ENCODE measurements at regions not wholly inside any gene's neighbourhood (a gene's known extent, or its start where the extent isn't known, plus 50 kb on each side); places are given as distances from the start of the nearest gene placed in this dataset.

DNA sequence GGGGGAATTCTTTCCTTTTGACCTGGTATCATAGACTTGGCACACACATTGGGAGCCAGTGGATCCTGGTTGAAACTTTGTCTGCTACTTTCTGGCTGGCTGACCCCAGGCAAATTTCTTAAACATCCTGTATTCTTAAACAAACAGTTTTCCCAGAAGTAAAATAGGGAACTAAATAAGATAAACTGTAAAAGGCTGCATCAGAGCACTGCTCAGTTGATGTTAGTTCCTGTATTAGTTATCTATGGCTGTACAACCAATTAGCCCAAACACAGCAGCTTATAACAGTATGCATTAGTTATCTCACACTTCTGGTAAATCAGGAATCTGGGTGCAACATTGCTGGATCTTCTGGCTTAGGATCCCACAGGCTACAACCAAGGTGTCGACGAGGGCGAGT is 73.1 kb upstream of the SLCO3A1 start:
- Histone ChIP-seq H3K27me3 (no peaks in the 10 kb centered on the region), H3K9me3 (no peaks in the 10 kb centered on the region), H3K27ac (no peak overlapping the region), H3K4me3 (no peak overlapping the region), H3K36me3 (no peaks in the 10 kb centered on the region), H3K4me1 (peaks cover 0 to 10% of the 10 kb centered on the region in 2 donors)
- DNase-seq (ENCODE audit: low spot score), result no peak
- TF ChIP-seq CTCF (IDR thresholded peaks at IDR 0.05), result no peak

- no peaks in the 10 kb centered on the region for H3K9me3 ChIP-seq
- H3K27ac ChIP-seq, result no peak overlapping the region
- H3K4me3 ChIP-seq, result no peak overlapping the region
- peaks cover 0 to 10% of the 10 kb centered on the region in 2 donors for H3K4me1 ChIP-seq
- TF ChIP-seq CTCF (IDR thresholded peaks at IDR 0.05), result no peak
- H3K27me3 ChIP-seq, result no peaks in the 10 kb centered on the region
- H3K36me3 ChIP-seq, result no peaks in the 10 kb centered on the region
- DNase-seq (ENCODE audit: low spot score), result no peak
Observed at GRCh38 chr15:91782221-91782620, 71.3 kb upstream of the SLCO3A1 start.

DNA sequence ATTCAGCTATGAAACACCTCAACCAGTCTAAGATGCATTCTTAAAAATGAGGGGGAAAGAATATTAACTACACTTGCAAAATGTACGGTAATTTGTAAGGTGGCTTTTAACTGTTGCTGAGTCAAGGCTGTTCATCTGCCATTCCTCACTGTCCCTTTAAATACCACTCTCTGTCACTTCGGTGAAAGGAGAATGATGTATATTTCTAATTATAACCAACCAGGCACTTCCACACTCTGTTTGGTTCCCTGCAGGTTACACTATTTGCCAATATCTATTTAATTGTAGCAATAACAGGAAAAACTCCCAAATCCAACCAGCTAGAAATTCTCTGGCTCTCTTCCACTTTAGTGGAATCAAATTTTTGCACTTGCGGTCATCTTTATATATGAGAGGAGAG is 70.5 kb upstream of the SLCO3A1 start:
- H3K36me3 ChIP-seq, result no peaks in the 10 kb centered on the region
- DNase-seq (ENCODE audit: low spot score), result no peak
- no peak for TF ChIP-seq CTCF (IDR thresholded peaks at IDR 0.05)
- H3K9me3 ChIP-seq, result no peaks in the 10 kb centered on the region
- no peaks in the 10 kb centered on the region for H3K27me3 ChIP-seq
- H3K27ac ChIP-seq, result no peak overlapping the region
- H3K4me1 ChIP-seq, result peaks cover 0 to 10% of the 10 kb centered on the region in 2 donors
- no peak overlapping the region for H3K4me3 ChIP-seq

GRCh38 chr15:91783451-91783850 is 70.1 kb upstream of the SLCO3A1 start:
- H3K27me3 ChIP-seq, result no peaks in the 10 kb centered on the region
- no peak overlapping the region for H3K27ac ChIP-seq
- H3K9me3 ChIP-seq, result no peaks in the 10 kb centered on the region
- no peak overlapping the region for H3K4me3 ChIP-seq
- H3K4me1 ChIP-seq, result peaks cover 0 to 10% of the 10 kb centered on the region in 2 donors
- no peak for DNase-seq (ENCODE audit: low spot score)
- no peak for TF ChIP-seq CTCF (IDR thresholded peaks at IDR 0.05)
- H3K36me3 ChIP-seq, result no peaks in the 10 kb centered on the region

- Histone ChIP-seq H3K27ac (no peak overlapping the region), H3K27me3 (no peaks in the 10 kb centered on the region), H3K36me3 (no peaks in the 10 kb centered on the region), H3K4me3 (no peak overlapping the region), H3K4me1 (peaks cover 0 to 10% of the 10 kb centered on the region in 2 donors), H3K9me3 (no peaks in the 10 kb centered on the region)
- no peak for DNase-seq (ENCODE audit: low spot score)
- no peak for TF ChIP-seq CTCF (IDR thresholded peaks at IDR 0.05)
Observed at GRCh38 chr15:91784973-91785709, 68.4 kb upstream of the SLCO3A1 start.

DNA sequence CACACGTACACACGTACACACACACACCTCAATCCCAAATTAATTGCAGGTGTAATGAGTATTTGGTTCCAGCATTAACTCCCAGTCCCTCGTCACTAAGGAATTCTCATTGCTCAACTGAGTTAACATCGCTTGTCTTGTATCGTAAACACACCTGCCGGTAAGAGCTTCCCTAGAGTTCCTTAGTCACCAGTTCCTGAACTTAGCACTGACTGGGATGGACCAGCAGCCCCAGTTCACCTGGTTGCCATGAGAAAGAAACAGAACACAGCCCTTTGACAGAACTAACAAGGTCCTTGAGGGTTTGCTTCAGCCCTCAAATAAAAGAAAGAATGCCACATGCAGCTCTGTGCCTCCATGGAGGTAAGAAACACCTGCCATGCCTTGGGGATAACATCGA is 66.3 kb upstream of the SLCO3A1 start:
- peaks cover 0 to 9% of the 10 kb centered on the region in 2 donors for H3K4me1 ChIP-seq
- H3K36me3 ChIP-seq, result no peaks in the 10 kb centered on the region
- no peaks in the 10 kb centered on the region for H3K9me3 ChIP-seq
- no peak overlapping the region for H3K27ac ChIP-seq
- no peaks in the 10 kb centered on the region for H3K27me3 ChIP-seq
- no peak for DNase-seq (ENCODE audit: low spot score)
- no peak for TF ChIP-seq CTCF (IDR thresholded peaks at IDR 0.05)
- no peak overlapping the region for H3K4me3 ChIP-seq
